WI38 (cell line): ENCODE measurements at regions not wholly inside any gene's neighbourhood (a gene's known extent, or its start where the extent isn't known, plus 50 kb on each side); places are given as distances from the start of the nearest gene placed in this dataset.

Source experiments
- H3K4me3 ChIP-seq: 2 replicates; pipeline ENCODE4 v1.5.1; 2011; ENCODE audit warnings: low read depth, mild to moderate bottlenecking, control low read depth, low read length
- TF ChIP-seq, protein P1 (sequence below): IDR thresholded peaks from 2 replicates; pipeline ENCODE4 v1.5.1; 2012; ENCODE audit warnings: low read depth, mild to moderate bottlenecking, control low read depth, low read length

DNA sequence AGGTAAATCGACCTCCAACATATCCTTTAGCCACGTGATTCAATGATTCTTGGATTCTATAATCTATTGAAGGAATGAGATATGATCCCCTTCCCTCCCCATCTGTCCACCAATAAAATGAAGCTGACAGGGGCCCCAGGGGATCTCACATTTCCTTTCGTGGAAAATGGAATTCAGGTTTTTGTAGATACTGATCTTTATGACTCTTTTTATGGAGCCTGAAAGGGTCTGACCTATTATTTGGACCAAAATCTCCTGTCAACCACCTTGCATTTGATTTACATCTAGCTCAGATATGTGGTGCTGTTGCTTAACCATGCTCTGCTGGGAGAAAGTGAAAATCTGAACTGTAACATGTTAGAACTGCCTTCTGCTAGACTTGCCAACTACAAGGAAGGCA lies 234.0 kb upstream of the CXCL12 start:
- H3K4me3 ChIP-seq: no peak overlapping the region
- TF ChIP-seq, protein P1, sequence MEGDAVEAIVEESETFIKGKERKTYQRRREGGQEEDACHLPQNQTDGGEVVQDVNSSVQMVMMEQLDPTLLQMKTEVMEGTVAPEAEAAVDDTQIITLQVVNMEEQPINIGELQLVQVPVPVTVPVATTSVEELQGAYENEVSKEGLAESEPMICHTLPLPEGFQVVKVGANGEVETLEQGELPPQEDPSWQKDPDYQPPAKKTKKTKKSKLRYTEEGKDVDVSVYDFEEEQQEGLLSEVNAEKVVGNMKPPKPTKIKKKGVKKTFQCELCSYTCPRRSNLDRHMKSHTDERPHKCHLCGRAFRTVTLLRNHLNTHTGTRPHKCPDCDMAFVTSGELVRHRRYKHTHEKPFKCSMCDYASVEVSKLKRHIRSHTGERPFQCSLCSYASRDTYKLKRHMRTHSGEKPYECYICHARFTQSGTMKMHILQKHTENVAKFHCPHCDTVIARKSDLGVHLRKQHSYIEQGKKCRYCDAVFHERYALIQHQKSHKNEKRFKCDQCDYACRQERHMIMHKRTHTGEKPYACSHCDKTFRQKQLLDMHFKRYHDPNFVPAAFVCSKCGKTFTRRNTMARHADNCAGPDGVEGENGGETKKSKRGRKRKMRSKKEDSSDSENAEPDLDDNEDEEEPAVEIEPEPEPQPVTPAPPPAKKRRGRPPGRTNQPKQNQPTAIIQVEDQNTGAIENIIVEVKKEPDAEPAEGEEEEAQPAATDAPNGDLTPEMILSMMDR: no peak

DNA sequence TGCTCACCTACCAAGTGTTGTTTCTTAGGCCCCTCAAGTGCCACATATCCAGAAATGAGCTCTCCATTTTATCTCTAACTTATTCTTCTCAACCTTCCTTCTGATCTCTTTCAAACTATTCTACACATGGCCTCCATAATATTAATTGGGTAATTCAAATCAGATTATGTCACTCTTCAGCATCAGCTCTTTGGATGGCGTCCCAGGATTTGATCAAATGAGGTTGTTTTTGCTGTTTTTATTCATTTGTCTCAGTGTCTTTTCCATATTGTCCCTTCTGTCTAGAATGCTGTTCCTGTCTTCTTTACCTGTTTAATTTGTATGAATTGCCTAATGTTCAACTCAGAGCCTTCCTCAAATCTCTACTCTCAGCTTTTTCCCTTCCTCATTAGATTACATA lies 234.6 kb upstream of the CXCL12 start:
- no peak overlapping the region for H3K4me3 ChIP-seq
- TF ChIP-seq, protein P1: no peak

DNA sequence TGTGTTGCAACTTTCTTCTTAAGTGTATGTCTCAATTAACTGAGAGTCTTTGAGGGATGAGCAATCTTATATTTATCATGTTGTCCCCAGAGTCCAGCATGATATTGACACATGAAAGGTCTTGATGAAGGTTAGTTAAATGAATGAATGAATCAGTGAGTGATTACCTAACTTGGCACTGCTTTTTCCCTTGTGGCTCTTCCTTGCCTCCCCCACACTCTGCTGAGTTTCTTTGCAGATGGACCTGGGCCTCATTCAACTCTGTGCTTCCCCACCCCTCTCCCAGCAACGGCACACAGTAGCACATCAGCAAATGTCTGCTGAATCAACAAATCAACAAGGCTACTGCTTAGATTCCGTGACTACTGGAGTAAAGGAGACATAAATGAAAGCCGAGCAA lies 235.1 kb upstream of the CXCL12 start:
- TF ChIP-seq, protein P1: no peak
- no peak overlapping the region for H3K4me3 ChIP-seq

DNA sequence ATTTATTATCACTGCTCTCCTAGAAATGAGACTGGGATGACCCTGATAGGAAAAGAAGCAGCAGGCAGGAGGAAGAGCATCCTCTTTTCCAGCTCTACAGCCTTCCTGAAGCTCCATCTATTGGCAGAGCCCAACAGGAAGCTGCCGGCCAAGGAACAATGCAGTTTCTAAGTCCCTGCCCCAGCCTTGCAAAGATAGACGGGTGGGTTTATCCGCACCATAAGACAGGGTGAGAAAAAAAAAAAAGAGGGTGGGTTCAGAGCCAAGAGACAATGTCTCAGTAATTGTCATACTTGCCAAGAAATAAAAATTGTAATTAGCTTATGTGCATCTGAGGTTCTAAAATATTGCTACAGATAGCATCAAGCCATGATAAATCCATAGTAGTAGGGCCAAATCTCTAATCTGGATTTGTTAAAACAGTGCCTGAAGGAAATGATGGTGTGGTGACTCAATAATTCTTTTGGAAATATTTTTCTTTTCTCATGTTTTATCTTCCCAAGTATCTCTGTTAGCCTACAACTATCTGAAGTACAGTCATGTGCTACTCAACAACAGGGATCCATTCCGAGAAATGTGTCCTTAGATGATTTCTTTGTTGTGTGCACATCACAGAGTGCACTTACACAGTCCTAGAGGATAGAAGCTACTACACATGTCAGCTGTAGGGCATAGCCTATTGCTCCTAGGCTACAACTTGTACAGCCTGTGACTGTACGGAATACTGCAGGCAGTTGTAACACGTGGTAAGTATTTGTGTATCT lies 242.9 kb upstream of the CXCL12 start:
- TF ChIP-seq, protein P1: no peak
- H3K4me3 ChIP-seq: no peak overlapping the region

DNA sequence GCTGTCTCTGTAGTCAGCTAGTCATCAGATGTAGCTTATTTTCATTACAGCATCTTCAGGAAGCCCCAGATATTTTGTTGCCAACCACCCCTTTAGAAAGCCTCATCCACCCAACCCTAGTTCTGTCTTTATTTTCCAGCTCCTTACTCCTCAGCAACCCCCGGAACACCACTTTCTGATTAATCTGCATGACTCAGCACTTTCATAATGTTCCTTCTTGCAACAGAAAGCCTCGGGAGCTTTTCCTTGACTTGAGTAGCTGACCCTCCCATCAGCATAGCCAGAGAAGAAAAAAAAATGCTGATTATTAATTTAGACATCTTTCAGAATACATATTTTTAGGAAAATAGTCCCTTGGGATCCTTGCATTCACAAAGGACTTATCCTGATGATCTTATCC lies 244.0 kb upstream of the CXCL12 start:
- TF ChIP-seq, protein P1: no peak
- H3K4me3 ChIP-seq: no peak overlapping the region

DNA sequence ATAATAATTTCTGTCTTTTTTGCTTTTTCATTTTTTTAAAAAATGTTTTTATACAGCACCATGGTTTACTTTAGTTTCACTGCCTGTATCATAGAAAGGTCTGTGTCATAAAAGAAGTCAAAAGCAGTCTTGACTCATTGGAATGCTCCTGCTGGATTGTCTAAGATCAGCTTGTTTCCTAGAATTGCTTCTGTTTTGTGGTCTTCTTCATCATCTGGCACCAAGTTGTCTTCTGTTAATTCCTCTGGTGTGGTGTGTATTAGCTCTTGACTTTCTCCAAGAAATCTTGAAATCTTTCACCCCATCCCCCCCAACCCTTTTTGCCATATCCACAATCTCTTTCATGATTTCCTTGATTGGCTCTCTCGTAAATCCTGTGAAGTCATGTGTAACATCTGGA lies 250.3 kb upstream of the CXCL12 start:
- no peak overlapping the region for H3K4me3 ChIP-seq
- TF ChIP-seq, protein P1: no peak

DNA sequence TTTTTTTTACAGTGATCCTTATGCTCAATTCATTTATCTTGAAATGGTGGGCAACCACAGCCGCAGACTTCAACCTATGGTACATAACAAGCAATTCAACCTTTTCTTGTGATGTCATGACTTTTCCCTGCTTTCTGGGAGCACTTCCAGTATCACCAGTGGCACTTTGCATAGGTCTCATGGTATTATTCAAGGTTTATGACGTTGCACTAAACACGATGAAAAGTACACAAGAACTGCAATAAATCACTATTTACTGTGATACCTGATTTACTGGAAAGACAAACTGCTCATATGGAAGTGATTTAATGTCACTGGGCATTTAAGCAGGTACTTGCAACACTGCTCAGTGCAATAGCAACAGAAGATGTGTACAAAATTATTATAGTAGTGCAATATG lies 251.7 kb upstream of the CXCL12 start:
- no peak overlapping the region for H3K4me3 ChIP-seq
- TF ChIP-seq, protein P1: no peak
